Small intestine (tissue), 7 donors: ENCODE measurements at regions not wholly inside any gene's neighbourhood (a gene's known extent, or its start where the extent isn't known, plus 50 kb on each side); places are given as distances from the start of the nearest gene placed in this dataset.
"Not testable (repeated sequence)": the region's sequence is repeated elsewhere in the genome, so short reads cannot be mapped to it uniquely, and the experiment has no call there.

Source experiments
- DNase-seq, 2 donors: peaks; one replicate each; pipeline versions ENCODE4 v3.0.0 to v3.0.0-alpha.2; 2013
- FAIRE-seq: peaks from 2 replicates; lab custom pipeline; 2012; peaks lifted over from hg19 to GRCh38; lab: Jason Lieb, UNC
- H3K27ac ChIP-seq, 3 donors: one replicate each; pipeline ENCODE4 v1.5.1; 2013; ENCODE audit warnings: low read length in 2 of 3, mild to moderate bottlenecking in 2 of 3, control low read depth in 1 of 3, inconsistent platforms in 1 of 3, low read depth in 1 of 3, moderate library complexity in 1 of 3
- H3K27me3 ChIP-seq, 3 donors: one replicate each; pipeline ENCODE4 v1.6.1; 2013; ENCODE audit warnings: low read length in 3 of 3, inconsistent platforms in 1 of 3; ENCODE audit not compliant: control insufficient read depth in 3 of 3, insufficient read depth in 3 of 3
- H3K36me3 ChIP-seq, 3 donors: one replicate each; pipeline ENCODE4 v1.6.1; 2013; ENCODE audit warnings: low read length in 3 of 3, inconsistent platforms in 1 of 3, low read depth in 1 of 3, mild to moderate bottlenecking in 1 of 3, moderate library complexity in 1 of 3; ENCODE audit not compliant: control insufficient read depth in 3 of 3, insufficient read depth in 2 of 3
- H3K4me1 ChIP-seq, 3 donors: one replicate each; pipeline ENCODE4 v1.6.1; 2013; ENCODE audit warnings: low read length in 2 of 3, inconsistent platforms in 1 of 3, low read depth in 1 of 3, mild to moderate bottlenecking in 1 of 3, moderate library complexity in 1 of 3; ENCODE audit not compliant: control insufficient read depth in 3 of 3, insufficient read depth in 2 of 3
- H3K4me3 ChIP-seq, 3 donors: one replicate each; pipeline ENCODE4 v1.5.1; 2013; ENCODE audit warnings: low read length in 3 of 3, control low read depth in 1 of 3, inconsistent platforms in 1 of 3, low read depth in 1 of 3, mild to moderate bottlenecking in 1 of 3, moderate library complexity in 1 of 3
- H3K9me3 ChIP-seq, 2 donors: one replicate each; pipeline ENCODE4 v1.6.1; 2013; ENCODE audit warnings: low read depth in 1 of 2, low read length in 1 of 2; ENCODE audit not compliant: control insufficient read depth in 2 of 2, insufficient read depth in 1 of 2
- WGBS, 3 donors: extraction: QIAGEN DNeasy Blood & Tissue Kit; methylation state at CpG; one replicate each; pipeline ENCODE4 v1.1.7; 2013; 5-methylcytosine and 5-hydroxymethylcytosine counted together
- donor health status: healthy with polysubstance abuse.
- donor health status: control.
- donor health status: control.
- donor health status: Bipolar disorder and iron deficiency.
- donor health status: healthy.

DNA sequence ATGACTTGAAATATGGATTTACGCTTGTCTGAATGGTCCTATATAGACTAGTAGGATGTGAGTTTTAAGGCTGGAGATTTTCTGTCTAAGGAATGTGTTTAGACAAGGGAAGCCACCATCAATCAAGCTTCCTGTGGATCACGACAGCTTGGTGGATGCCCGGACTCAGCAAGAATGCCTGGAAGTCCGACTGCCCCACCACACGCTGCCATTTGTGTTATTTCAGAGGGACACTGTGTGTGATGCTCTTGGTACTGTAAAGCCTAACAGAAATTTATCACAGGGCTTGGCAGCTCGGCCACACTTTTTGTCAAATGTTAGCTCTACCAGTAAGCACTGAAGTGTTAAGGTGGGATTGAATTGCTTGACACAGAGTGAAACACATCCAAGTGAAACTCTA is 127.1 kb upstream of the CDH7 start:
- no peaks in the 10 kb centered on the region for H3K9me3 ChIP-seq
- no peak overlapping the region for H3K4me3 ChIP-seq
- no peaks in the 10 kb centered on the region for H3K27me3 ChIP-seq
- no peak for FAIRE-seq
- DNase-seq: no peak
- H3K4me1 ChIP-seq: no peaks in the 10 kb centered on the region
- WGBS, 3 donors: 50 to 60% (median 59%) methylated on average over 6 of the region's 6 CpGs
- H3K27ac ChIP-seq: no peak overlapping the region
- no peaks in the 10 kb centered on the region for H3K36me3 ChIP-seq

DNA sequence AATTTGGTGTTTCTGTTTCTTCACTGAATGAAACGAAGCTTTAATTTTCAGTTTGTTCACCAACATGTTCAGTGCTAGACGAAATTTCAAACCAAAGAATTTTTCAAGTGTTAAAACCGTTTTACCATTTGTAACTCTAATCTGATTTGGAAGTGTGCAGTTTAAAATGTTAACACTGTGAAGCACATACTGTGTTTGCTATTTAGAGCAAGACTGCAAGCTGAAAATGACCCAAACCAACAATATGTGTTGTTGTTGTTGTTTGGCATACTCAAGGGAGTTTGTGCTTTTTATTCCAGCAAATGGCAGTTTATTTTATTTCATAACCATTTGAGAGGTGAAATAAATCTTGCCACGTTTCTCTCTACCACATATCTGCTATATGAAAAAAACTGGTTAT is 128.4 kb upstream of the CDH7 start:
- FAIRE-seq (no peak), DNase-seq (no peak)
- H3K4me3 ChIP-seq: no peak overlapping the region
- no peaks in the 10 kb centered on the region for H3K4me1 ChIP-seq
- H3K27ac ChIP-seq: no peak overlapping the region
- H3K9me3 ChIP-seq: no peaks in the 10 kb centered on the region
- 34 to 59% (median 37%) methylated on average over 4 of the region's 4 CpGs for WGBS, 3 donors
- H3K27me3 ChIP-seq: no peaks in the 10 kb centered on the region
- no peaks in the 10 kb centered on the region for H3K36me3 ChIP-seq

DNA sequence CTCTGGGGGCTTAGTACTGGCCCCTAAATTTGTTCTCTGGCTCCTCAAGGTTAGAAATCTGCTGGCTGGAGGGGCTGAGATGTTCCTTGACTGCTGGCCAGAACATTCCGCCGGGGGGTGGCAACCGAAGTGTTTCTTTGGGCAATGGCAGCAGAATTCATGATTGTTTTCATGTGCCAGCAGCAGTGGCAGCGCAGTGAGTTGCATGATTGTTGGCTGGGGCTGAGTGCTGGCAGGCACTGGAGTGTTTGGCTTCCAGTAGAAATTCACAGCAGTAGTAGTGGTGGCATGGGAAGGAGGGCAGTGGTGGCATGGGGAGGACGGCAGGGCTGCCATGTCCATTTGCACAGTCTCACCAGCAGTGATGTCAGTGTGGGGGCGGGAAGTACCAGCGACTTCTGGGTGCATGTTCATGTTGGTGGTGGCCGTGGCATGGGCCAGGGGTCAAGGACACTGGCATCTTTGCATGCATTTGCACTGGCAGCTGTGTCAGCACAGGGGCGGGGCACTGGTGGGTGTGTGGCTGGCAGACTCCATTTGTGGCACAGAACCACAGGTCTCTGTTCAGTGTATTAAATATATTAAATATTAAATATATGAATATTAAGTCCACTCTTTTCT is 130.6 kb upstream of the CDH7 start:
- Histone ChIP-seq H3K27ac (no peak overlapping the region), H3K36me3 (no peaks in the 10 kb centered on the region), H3K27me3 (no peaks in the 10 kb centered on the region), H3K9me3 (no peaks in the 10 kb centered on the region), H3K4me3 (no peak overlapping the region), H3K4me1 (no peaks in the 10 kb centered on the region)
- no peak for FAIRE-seq
- 80 to 85% (median 82%) methylated on average over 9 of the region's 9 CpGs for WGBS, 3 donors
- no peak for DNase-seq

DNA sequence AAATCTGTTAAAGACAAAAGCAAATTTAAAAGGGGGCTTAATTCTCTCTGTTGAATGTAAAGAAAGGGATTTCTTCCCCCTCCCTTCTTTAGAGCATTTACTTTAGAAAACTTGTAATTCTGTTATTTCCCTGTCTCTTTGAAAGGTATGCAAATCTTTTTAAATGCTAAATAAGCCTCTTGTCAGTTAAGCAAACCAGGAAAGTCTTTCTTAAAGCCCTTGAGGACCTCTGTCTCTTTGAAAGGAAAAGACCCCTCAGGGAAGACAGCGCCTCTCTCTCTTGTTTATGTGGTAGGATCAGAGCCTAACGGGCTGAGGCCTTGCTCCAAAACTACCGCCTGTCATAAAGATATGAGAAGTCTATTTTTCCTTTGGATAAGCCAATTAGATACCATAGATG is 139.9 kb upstream of the CDH7 start:
- FAIRE-seq (no peak), DNase-seq (no peak)
- Histone ChIP-seq H3K4me3 (no peak overlapping the region), H3K4me1 (no peaks in the 10 kb centered on the region), H3K27me3 (no peaks in the 10 kb centered on the region), H3K27ac (no peak overlapping the region), H3K9me3 (no peaks in the 10 kb centered on the region), H3K36me3 (no peaks in the 10 kb centered on the region)
- 34 to 45% (median 35%) methylated on average over 3 of the region's 3 CpGs for WGBS, 3 donors

DNA sequence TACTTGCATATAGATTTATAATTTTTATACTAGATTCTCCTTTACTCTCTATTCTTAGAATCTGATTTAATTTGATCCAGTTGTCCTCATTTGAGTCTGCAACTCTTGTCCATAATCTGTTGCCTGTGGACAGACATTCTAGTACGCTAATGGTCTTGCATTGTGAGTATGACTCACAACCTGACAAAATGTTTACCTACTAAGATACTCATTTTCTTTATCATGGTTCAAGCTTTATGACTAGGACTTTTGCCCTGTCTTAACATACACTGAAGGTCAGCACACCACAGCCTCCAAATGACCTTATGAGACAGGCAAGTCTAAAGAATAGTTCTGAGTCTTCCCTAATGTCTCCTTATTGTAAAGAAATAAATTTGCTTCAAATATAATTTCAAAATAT is 142.3 kb upstream of the CDH7 start:
- DNase-seq: peak; percentile 3 to 4
- no peak for FAIRE-seq
- Histone ChIP-seq H3K27me3 (no peaks in the 10 kb centered on the region), H3K27ac (no peak overlapping the region), H3K36me3 (no peaks in the 10 kb centered on the region), H3K9me3 (no peaks in the 10 kb centered on the region), H3K4me3 (no peak overlapping the region), H3K4me1 (no peaks in the 10 kb centered on the region)
- WGBS, 3 donors: 14 to 70% (median 32%) methylated on average over 1 of the region's 1 CpG

DNA sequence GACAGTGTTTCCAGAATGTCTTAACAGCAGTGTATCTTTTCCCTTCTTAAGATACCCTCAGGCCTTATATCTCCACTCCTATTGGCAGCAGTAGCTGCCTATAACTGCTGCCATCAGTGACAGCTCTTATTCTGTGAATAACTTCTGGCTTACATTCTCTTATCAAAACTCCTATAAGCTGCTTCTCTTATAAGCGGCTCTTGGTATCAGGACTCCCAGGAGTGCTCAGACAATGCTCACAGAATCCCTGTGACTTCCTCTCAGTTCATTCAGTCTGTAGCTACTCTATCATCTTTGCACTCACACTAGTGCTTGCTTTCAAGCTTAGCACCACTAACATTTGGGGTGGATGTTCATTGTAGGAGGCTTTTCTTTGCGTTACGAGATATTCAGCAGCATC is 143.7 kb upstream of the CDH7 start:
- no peaks in the 10 kb centered on the region for H3K27me3 ChIP-seq
- WGBS, 3 donors: 79 to 92% (median 84%) methylated on average over 3 of the region's 3 CpGs
- no peak for DNase-seq

DNA sequence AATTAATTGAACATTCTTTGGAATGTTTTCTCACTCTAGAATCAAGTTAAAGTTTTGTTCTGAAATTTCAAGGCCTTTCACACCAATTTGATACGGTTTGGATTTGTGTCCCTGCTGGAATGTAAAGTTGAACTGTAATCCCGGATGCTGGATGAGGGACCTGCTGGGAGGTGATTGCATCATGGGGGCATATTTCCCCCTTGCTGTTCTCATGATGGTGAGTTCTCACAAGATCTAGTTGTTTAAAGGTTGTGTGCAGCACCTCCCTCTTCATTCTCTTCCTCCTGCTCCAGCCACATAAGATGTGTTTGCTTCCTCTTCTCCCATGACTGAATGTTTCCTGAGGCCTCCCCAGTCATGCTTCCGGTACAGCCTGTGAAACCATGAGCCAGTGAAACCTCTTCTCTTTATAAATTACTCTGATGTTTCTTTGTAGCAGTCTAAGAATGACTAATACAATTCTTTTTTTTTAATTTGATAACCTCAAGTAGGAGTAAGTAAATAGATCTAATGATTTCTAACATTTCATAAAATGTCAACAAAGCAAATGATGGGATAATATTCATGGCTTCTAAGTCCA is 144.2 kb upstream of the CDH7 start:
- FAIRE-seq: no peak

More for the DNA sequence above, 143.7 kb upstream of the CDH7 start:
- Histone ChIP-seq H3K36me3 (no peaks in the 10 kb centered on the region), H3K9me3 (no peaks in the 10 kb centered on the region), H3K4me1 (no peaks in the 10 kb centered on the region), H3K4me3 (no peak overlapping the region), H3K27ac (no peak overlapping the region)
- no peak for FAIRE-seq

DNA sequence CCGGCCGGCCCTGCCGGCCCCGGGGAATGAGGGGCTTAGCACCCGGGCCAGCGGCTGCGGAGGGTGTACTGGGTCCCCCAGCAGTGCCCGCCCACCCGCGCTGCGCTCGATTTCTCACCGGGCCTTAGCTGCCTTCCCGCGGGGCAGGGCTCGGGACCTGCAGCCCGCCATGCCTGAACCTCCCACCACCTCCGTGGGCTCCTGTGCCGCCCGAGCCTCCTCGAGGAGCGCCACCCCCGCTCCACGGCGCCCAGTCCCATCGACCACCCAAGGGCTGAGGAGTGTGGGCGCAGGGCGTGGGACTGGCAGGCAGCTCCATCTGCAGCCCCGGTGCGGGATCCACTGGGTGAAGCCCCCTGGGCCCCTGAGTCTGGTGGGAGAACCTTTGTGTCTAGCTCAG is 145.5 kb upstream of the CDH7 start:
- not testable (repeated sequence) for H3K4me1 ChIP-seq, DNase-seq, FAIRE-seq, H3K9me3 ChIP-seq, H3K27ac ChIP-seq, H3K4me3 ChIP-seq, H3K36me3 ChIP-seq, H3K27me3 ChIP-seq
- 95 to 98% (median 96%) methylated on average over 14 to 30 of the region's 30 CpGs for WGBS, 3 donors

More for the DNA sequence above, 144.2 kb upstream of the CDH7 start:
- Histone ChIP-seq H3K9me3 (no peaks in the 10 kb centered on the region), H3K27ac (no peak overlapping the region), H3K4me1 (no peaks in the 10 kb centered on the region), H3K4me3 (no peak overlapping the region), H3K27me3 (no peaks in the 10 kb centered on the region), H3K36me3 (no peaks in the 10 kb centered on the region)
- WGBS, 3 donors: 74 to 76% (median 75%) methylated on average over 3 of the region's 3 CpGs
- no peak for DNase-seq

DNA sequence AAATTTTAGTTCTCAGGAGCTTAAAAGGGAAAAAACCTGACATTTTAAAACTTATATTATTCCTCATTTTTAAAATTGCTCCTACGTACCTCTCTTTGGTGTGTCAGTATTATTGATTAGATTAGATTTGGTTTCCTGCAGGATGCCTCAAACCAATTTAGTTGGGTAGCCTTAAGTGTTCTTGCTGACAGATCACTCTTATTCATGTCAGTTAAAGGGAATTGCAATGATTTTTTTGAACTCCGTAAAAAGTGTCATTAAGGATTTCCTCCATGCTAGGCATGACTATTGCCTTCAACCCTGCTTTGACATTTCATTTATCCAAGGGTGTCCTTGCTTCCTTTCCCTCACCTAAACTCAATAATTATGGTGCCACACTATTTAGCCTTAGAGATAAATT is 149.0 kb upstream of the CDH7 start:
- 65 to 80% (median 76%) methylated on average over 2 of the region's 2 CpGs for WGBS, 3 donors
- DNase-seq (no peak), FAIRE-seq (no peak)
- H3K36me3 ChIP-seq: no peaks in the 10 kb centered on the region
- H3K4me3 ChIP-seq: no peak overlapping the region
- H3K27ac ChIP-seq: no peak overlapping the region
- no peaks in the 10 kb centered on the region for H3K9me3 ChIP-seq
- H3K4me1 ChIP-seq: no peaks in the 10 kb centered on the region
- no peaks in the 10 kb centered on the region for H3K27me3 ChIP-seq
